RWPE1 (cell line): ENCODE measurements at regions not wholly inside any gene's neighbourhood (a gene's known extent, or its start where the extent isn't known, plus 50 kb on each side); places are given as distances from the start of the nearest gene placed in this dataset.

Experiments
- CTCF ChIA-PET: fragments of 350-600 bp; sonication (Branson Sonifier 250); formaldehyde crosslinking; extraction: SDS; loops from one replicate; lab custom pipeline; 2021; lab: Yijun Ruan, JAX
- POLR2A ChIA-PET: fragments of 400-600 bp; formaldehyde crosslinking; extraction: SDS; loops from one replicate; lab custom pipeline; 2020; ENCODE audit warnings: antibody characterized with exemption; ENCODE audit not compliant: low non-redundant PET; lab: Yijun Ruan, JAX
- DNase-seq: peaks from one replicate; pipeline ENCODE4 v3.0.0; 2012; ENCODE audit warnings: low spot score
- H3K27ac ChIP-seq: fragments of 450-650 bp; 2 replicates; pipeline ENCODE4 v1.5.1; 2017
- CTCF ChIP-seq: fragments of 450-650 bp; conservative IDR thresholded peaks from 2 replicates; pipeline ENCODE4 v1.5.1; 2017; ENCODE audit warnings: low read depth, mild to moderate bottlenecking

DNA sequence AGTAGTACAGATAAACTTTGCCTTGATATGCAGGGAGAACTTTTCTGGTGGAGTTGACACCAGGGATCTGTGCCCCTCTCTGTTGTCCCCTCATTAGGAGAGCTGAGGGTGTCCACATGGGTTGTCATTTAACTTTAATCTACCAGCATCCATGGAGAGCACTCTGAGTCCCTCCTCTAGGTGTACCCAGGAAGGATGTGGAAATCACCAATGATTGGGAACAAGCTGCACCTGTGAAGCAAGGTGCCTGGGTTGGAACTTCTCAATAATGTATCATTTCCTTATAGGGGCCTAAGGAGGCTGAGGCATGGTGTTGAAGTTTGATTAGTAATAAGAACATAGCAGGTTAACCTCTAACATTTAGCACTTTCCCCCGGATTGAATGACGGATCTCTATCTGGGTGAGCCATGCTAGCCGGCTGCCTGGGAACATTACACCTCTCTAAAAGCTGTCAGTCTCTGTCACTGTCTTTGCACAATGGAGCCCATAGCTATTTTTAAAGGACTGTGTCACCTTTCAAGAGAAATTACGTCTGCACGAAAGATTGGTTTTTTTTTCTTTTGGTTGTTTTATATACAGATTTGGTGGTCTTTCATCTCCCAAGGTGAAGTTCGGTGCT lies 239.3 kb downstream of the MAF start:
- no peak for TF ChIP-seq CTCF
- no peak overlapping the region for H3K27ac ChIP-seq
- DNase-seq, result no peak
- ChIA-PET POLR2A (no interaction called here), CTCF (interaction anchor here (0.6 kb wide), 1 partner anchor 55 kb away, joined by 3 read pairs; no protein-coding TSS in a partner anchor)

GRCh38 chr16:79360267-79360666 lies 240.3 kb downstream of the MAF start:
- POLR2A ChIA-PET, result no interaction called here
- no peak overlapping the region for H3K27ac ChIP-seq
- CTCF ChIA-PET, result no interaction called here
- TF ChIP-seq CTCF, result no peak
- peak; percentile 81 for DNase-seq

- TF ChIP-seq CTCF, result no peak
- no peak for DNase-seq
- ChIA-PET CTCF (interaction anchor here (0.6 kb wide), 2 partner anchors 243 to 950 kb away, joined by 3 to 5 read pairs; no protein-coding TSS in a partner anchor), POLR2A (no interaction called here)
- no peak overlapping the region for H3K27ac ChIP-seq
Observed at GRCh38 chr16:79359082-79359481, 241.5 kb downstream of the MAF start.

- DNase-seq, result no peak
- TF ChIP-seq CTCF, result no peak
- CTCF ChIA-PET, result interaction anchor here (0.6 kb wide), 1 partner anchor 470 kb away, joined by 3 read pairs; no protein-coding TSS in a partner anchor
- POLR2A ChIA-PET, result no interaction called here
- H3K27ac ChIP-seq, result no peak overlapping the region
Observed at GRCh38 chr16:79358188-79358587, 242.3 kb downstream of the MAF start.

DNA sequence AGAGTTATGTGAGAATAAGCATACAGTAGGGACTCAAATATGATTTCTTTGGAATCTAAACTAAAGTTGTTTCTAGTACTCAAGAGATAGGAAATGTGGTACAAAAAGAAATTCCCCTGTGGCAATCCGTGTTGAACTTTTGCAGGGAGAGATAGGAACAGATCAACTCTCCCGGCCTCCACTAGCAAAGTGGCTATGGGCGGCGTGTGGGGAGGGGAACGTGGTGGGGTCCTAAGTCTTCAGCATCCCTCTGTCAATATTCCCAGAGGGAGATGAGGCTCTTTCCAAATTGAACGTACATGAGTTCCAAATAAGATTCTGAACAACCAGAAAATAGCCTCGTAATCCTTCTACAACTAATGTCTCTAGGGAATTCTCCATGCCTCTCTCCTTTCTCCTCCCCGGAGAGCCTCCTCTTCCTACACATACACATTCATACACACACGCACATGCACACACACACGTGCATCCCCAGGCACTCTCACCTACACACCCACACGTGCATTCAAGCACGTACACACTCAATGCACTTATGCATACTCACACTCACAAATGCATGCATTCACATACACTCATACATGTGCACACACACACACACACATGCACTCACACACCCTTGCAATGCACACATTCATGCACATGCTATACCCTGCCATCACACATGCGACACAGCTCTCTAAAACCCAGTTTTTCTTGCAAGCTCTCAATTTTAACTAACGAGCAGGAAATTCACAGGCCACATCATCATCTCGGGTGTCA lies 244.8 kb downstream of the MAF start:
- no peak for DNase-seq
- ChIA-PET POLR2A (no interaction called here), CTCF (interaction anchor here (0.9 kb wide), 1 partner anchor 11 kb away, joined by 3 read pairs; no protein-coding TSS in a partner anchor)
- no peak overlapping the region for H3K27ac ChIP-seq
- TF ChIP-seq CTCF, result no peak

DNA sequence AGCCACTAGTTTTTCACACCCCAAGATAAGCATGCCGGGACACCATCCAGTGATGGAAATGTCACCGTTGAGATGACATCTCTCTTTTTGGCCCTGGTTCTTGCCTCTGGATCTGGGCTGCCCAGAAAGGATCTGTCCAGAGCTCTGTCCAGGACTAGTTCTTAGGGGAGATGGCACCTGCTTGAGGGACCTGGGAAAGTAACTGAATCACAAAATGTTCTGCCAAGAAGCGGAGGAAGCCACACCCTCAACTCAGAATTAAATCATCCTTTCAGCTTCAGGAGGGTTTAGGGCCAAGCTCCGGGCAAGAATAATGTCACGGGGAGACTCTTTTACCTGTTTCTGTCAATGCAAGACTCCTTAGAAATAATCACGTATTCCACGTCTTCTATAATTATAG lies 248.6 kb downstream of the MAF start:
- DNase-seq, result no peak
- ChIA-PET POLR2A (no interaction called here), CTCF (no interaction called here)
- no peak for TF ChIP-seq CTCF
- no peak overlapping the region for H3K27ac ChIP-seq
